Astrocyte (in vitro differentiated cells and primary cell): ENCODE measurements at regions not wholly inside any gene's neighbourhood (a gene's known extent, or its start where the extent isn't known, plus 50 kb on each side); places are given as distances from the start of the nearest gene placed in this dataset.
"Not testable (repeated sequence)": the region's sequence is repeated elsewhere in the genome, so short reads cannot be mapped to it uniquely, and the experiment has no call there.

Experiments
- CTCF ChIP-seq: IDR thresholded peaks from 2 replicates; pipeline ENCODE4 v1.5.1; 2011; ENCODE audit warnings: low read depth, mild to moderate bottlenecking, inconsistent platforms, low read length, moderate library complexity; ENCODE audit not compliant: insufficient read depth
- EZH2 ChIP-seq: IDR thresholded peaks from 2 replicates; pipeline ENCODE4 v1.6.1; 2012; ENCODE audit warnings: mild to moderate bottlenecking, low read length, inconsistent platforms; ENCODE audit not compliant: insufficient read depth

GRCh38 chr1:83478127-83478526, 520.8 kb downstream of the TTLL7 start:
- TF ChIP-seq CTCF, EZH2: not testable (repeated sequence)
